SK-N-SH (cell line): ENCODE measurements at regions not wholly inside any gene's neighbourhood (a gene's known extent, or its start where the extent isn't known, plus 50 kb on each side); places are given as distances from the start of the nearest gene placed in this dataset.

Source experiments
- CTCF ChIA-PET: fragments of 300-600, 350-600 bp; formaldehyde crosslinking; extraction: SDS; loops from one replicate; lab custom pipeline; 2021; lab: Yijun Ruan, JAX
- POLR2A ChIA-PET: fragments of 350-600 bp; sonication (Branson Sonifier 250); formaldehyde crosslinking; extraction: SDS; loops from one replicate; lab custom pipeline; 2020; ENCODE audit warnings: antibody characterized with exemption, inconsistent platforms; lab: Yijun Ruan, JAX
- DNase-seq: peaks from one replicate; pipeline ENCODE4 v3.0.0; 2012
- H2AFZ ChIP-seq: fragments of 200-600 bp; sonication (generic); 2 replicates; pipeline ENCODE4 v1.8.1; 2016; ENCODE audit warnings: antibody characterized with exemption, mild to moderate bottlenecking, low read depth
- H3F3A ChIP-seq: fragments of 200-600 bp; sonication (generic); replicated peaks from 2 replicates; pipeline ENCODE3; 2016; ENCODE audit warnings: antibody characterized with exemption, mild to moderate bottlenecking; ENCODE audit not compliant: insufficient read depth
- H3K27ac ChIP-seq, 2 experiments: fragments of 200-500 bp in 1 of 2; fragments of 200-600 bp in 1 of 2; sonication (Bioruptor generic) in 1 of 2; sonication (generic), shearing (Covaris generic) in 1 of 2; 2 replicates each; pipeline versions ENCODE4 v1.5.1 to v1.6.1; 2014 to 2016; ENCODE audit warnings: low read depth in 2 of 2, inconsistent platforms in 1 of 2, low read length in 1 of 2, mild to moderate bottlenecking in 1 of 2, mixed read lengths in 1 of 2
- H3K27me3 ChIP-seq: fragments of 200-600 bp; sonication (generic), shearing (Covaris generic); 2 replicates; pipeline ENCODE4 v1.6.1; 2016; ENCODE audit warnings: mixed run types; ENCODE audit not compliant: insufficient read depth
- H3K36me3 ChIP-seq, 2 experiments: fragments of 200-500 bp in 1 of 2; fragments of 200-600 bp in 1 of 2; sonication (Bioruptor generic) in 1 of 2; sonication (generic) in 1 of 2; replicated peaks in 1 of 2; 2 replicates each; pipeline versions ENCODE3 to v1.5.1; 2014 to 2016; ENCODE audit warnings: low read length in 1 of 2, mild to moderate bottlenecking in 1 of 2; ENCODE audit not compliant: insufficient read depth in 2 of 2, control insufficient read depth in 1 of 2
- H3K4me1 ChIP-seq, 2 experiments: fragments of 200-500 bp in 1 of 2; fragments of 200-600 bp in 1 of 2; sonication (Bioruptor generic) in 1 of 2; sonication (generic), shearing (Covaris generic) in 1 of 2; 2 replicates each; pipeline versions ENCODE4 v1.5.1 to v1.6.1; 2014 to 2016; ENCODE audit warnings: low read depth in 1 of 2, low read length in 1 of 2, mixed run types in 1 of 2; ENCODE audit not compliant: insufficient read depth in 2 of 2, control insufficient read depth in 1 of 2
- H3K4me2 ChIP-seq: fragments of 200-600 bp; sonication (generic), shearing (Covaris generic); 2 replicates; pipeline ENCODE4 v1.6.1; 2017; ENCODE audit warnings: mixed run types
- H3K4me3 ChIP-seq, 2 experiments: fragments of 200-500 bp in 1 of 2; fragments of 200-600 bp in 1 of 2; sonication (Bioruptor generic) in 1 of 2; sonication (generic), shearing (Covaris generic) in 1 of 2; 2 replicates each; pipeline versions ENCODE4 v1.5.1 to v1.8.1; 2014 to 2016; ENCODE audit warnings: low read depth in 2 of 2, inconsistent platforms in 1 of 2, low read length in 1 of 2, mild to moderate bottlenecking in 1 of 2, mixed read lengths in 1 of 2, moderate library complexity in 1 of 2
- H3K79me2 ChIP-seq: fragments of 200-600 bp; sonication (generic); 2 replicates; pipeline ENCODE4 v1.8.1; 2017; ENCODE audit warnings: mild to moderate bottlenecking; ENCODE audit not compliant: insufficient read depth
- H3K9ac ChIP-seq: fragments of 200-600 bp; sonication (generic); 2 replicates; pipeline ENCODE4 v1.6.1; 2017; ENCODE audit warnings: mixed run types
- H3K9me2 ChIP-seq: fragments of 200-600 bp; sonication (generic); 2 replicates; pipeline ENCODE4 v1.6.1; 2017; ENCODE audit warnings: mixed run types
- H3K9me3 ChIP-seq: fragments of 200-600 bp; sonication (generic); 2 replicates; pipeline ENCODE4 v1.6.1; 2017; ENCODE audit warnings: mixed run types, mild to moderate bottlenecking, moderate library complexity
- H4K20me1 ChIP-seq: fragments of 200-600 bp; sonication (generic); 2 replicates; pipeline ENCODE4 v1.6.1; 2017; ENCODE audit warnings: mild to moderate bottlenecking, mixed run types; ENCODE audit not compliant: insufficient read depth
- CTCF ChIP-seq: fragments of 200-600 bp; sonication (generic); IDR thresholded peaks from 2 replicates; pipeline ENCODE4 v1.6.1; 2017; ENCODE audit warnings: antibody characterized with exemption, mild to moderate bottlenecking, moderate library complexity
- ELF1 ChIP-seq: IDR thresholded peaks from 2 replicates; pipeline ENCODE4 v1.4.0; 2012
- EZH2phosphoT487 ChIP-seq: fragments of 200-600 bp; sonication (generic); IDR thresholded peaks from 2 replicates; pipeline ENCODE4 v1.6.1; 2017; ENCODE audit warnings: low read depth, mixed run types, mild to moderate bottlenecking, antibody characterized with exemption, moderate library complexity, borderline replicate concordance
- FOSL2 ChIP-seq: IDR thresholded peaks from 2 replicates; pipeline ENCODE4 v1.4.0; 2012; ENCODE audit warnings: low read depth, mild to moderate bottlenecking, moderate library complexity, borderline replicate concordance
- FOXJ3 ChIP-seq: sonication (generic); formaldehyde crosslinking; IDR thresholded peaks from 2 replicates; pipeline ENCODE4 v1.5.1; 2020; ENCODE audit warnings: mild to moderate bottlenecking, missing genetic modification reagents
- FOXM1 ChIP-seq: IDR thresholded peaks from 2 replicates; pipeline ENCODE4 v1.4.0; 2012; ENCODE audit warnings: low read depth, mild to moderate bottlenecking
- GABPA ChIP-seq: IDR thresholded peaks from 2 replicates; pipeline ENCODE4 v1.4.0; 2012; ENCODE audit warnings: low read depth, mild to moderate bottlenecking
- JUND ChIP-seq: IDR thresholded peaks from 2 replicates; pipeline ENCODE4 v1.4.0; 2012
- MXI1 ChIP-seq: IDR thresholded peaks from 2 replicates; pipeline ENCODE4 v1.6.1; 2012; ENCODE audit warnings: mild to moderate bottlenecking, low read depth, low read length, improper control_type of control experiment
- NFIC ChIP-seq: IDR thresholded peaks from 2 replicates; pipeline ENCODE4 v1.4.0; 2012; ENCODE audit warnings: borderline replicate concordance
- NRF1 ChIP-seq: IDR thresholded peaks from 2 replicates; pipeline ENCODE4 v1.6.1; 2012; ENCODE audit warnings: low read depth, mild to moderate bottlenecking, low read length
- PBX3 ChIP-seq: IDR thresholded peaks from 2 replicates; pipeline ENCODE4; 2012
- POLR2AphosphoS5 ChIP-seq: IDR thresholded peaks from 2 replicates; pipeline ENCODE4 v1.6.1; 2012; ENCODE audit warnings: low read depth, low read length
- RCOR1 ChIP-seq: fragments of 150-350 bp; IDR thresholded peaks from 2 replicates; pipeline ENCODE4 v1.6.1; 2017; ENCODE audit warnings: antibody characterized with exemption, low read length
- REST ChIP-seq: IDR thresholded peaks from 2 replicates; pipeline ENCODE4 v1.6.1; 2012; ENCODE audit warnings: mild to moderate bottlenecking, low read depth, low read length, moderate library complexity
- RFX5 ChIP-seq: IDR thresholded peaks from 2 replicates; pipeline ENCODE4 v1.6.1; 2012; ENCODE audit warnings: mild to moderate bottlenecking, improper control_type of control experiment, low read length
- SIN3A ChIP-seq: IDR thresholded peaks from 2 replicates; pipeline ENCODE4 v1.6.1; 2012; ENCODE audit warnings: low read depth, mild to moderate bottlenecking, low read length, moderate library complexity, borderline replicate concordance
- SMC3 ChIP-seq: IDR thresholded peaks from 2 replicates; pipeline ENCODE4 v1.6.1; 2012; ENCODE audit warnings: low read depth, low read length, improper control_type of control experiment
- USF1 ChIP-seq: IDR thresholded peaks from 2 replicates; pipeline ENCODE4 v1.4.0; 2012; ENCODE audit warnings: low read depth, borderline replicate concordance
- USF2 ChIP-seq: fragments of 150-350 bp; IDR thresholded peaks from 2 replicates; pipeline ENCODE4 v1.6.1; 2017; ENCODE audit warnings: antibody characterized with exemption, low read length, low read depth, borderline replicate concordance
- YY1 ChIP-seq: IDR thresholded peaks from 2 replicates; pipeline ENCODE4 v1.4.0; 2012; ENCODE audit warnings: low read depth, mild to moderate bottlenecking
- WGBS: methylation state at CpG from one replicate; pipeline ENCODE4 v1.1.6; 2017; ENCODE audit warnings: low lambda C conversion rate; 5-methylcytosine and 5-hydroxymethylcytosine counted together

GRCh38 chr17:79434215-79434614 lies 176.6 kb downstream of the RBFOX3 start:
- H3K9me2 ChIP-seq = no peaks in the 10 kb centered on the region
- no peak overlapping the region for H3K4me2 ChIP-seq
- no peak overlapping the region for H2AFZ ChIP-seq
- ChIA-PET CTCF (interaction anchor here (1.1 to 2.6 kb wide), 4 partner anchors 16 to 274 kb away, joined by 3 to 9 read pairs (median 4); no protein-coding TSS in a partner anchor), POLR2A (no interaction called here)
- no peaks in the 10 kb centered on the region for H3K27me3 ChIP-seq
- H3K27ac ChIP-seq = no peak overlapping the region
- H3F3A ChIP-seq = no peaks in the 10 kb centered on the region
- no peaks in the 10 kb centered on the region for H3K79me2 ChIP-seq
- no peak for TF ChIP-seq YY1
- TF ChIP-seq PBX3 = no peak
- TF ChIP-seq NRF1 = no peak
- TF ChIP-seq POLR2AphosphoS5 = no peak
- no peak for TF ChIP-seq MXI1
- TF ChIP-seq GABPA = no peak
- TF ChIP-seq FOXM1 = no peak
- no peak for TF ChIP-seq USF1
- no peak for TF ChIP-seq USF2
- TF ChIP-seq RFX5 = no peak
- TF ChIP-seq RCOR1 = no peak
- no peak for TF ChIP-seq FOSL2
- TF ChIP-seq SIN3A = no peak
- no peaks in the 10 kb centered on the region for H3K9me3 ChIP-seq
- no peaks in the 10 kb centered on the region for H4K20me1 ChIP-seq
- no peak overlapping the region for H3K9ac ChIP-seq
- WGBS = 49% methylated on average over 4 of the region's 4 CpGs
- no peaks in the 10 kb centered on the region for H3K36me3 ChIP-seq
- no peak overlapping the region for H3K4me3 ChIP-seq
- H3K4me1 ChIP-seq = no peaks in the 10 kb centered on the region
- no peak for DNase-seq

- H3K9me3 ChIP-seq = no peaks in the 10 kb centered on the region
- H3K27ac ChIP-seq = no peak overlapping the region
- 27% methylated on average over 4 of the region's 7 CpGs for WGBS
- H3K9ac ChIP-seq = no peak overlapping the region
- H3K79me2 ChIP-seq = no peaks in the 10 kb centered on the region
- no peaks in the 10 kb centered on the region for H3K4me1 ChIP-seq
- DNase-seq = no peak
- no peaks in the 10 kb centered on the region for H3K36me3 ChIP-seq
- no peaks in the 10 kb centered on the region for H4K20me1 ChIP-seq
- no peak overlapping the region for H3K4me3 ChIP-seq
- no peak overlapping the region for H2AFZ ChIP-seq
- H3K27me3 ChIP-seq = no peaks in the 10 kb centered on the region
- no peaks in the 10 kb centered on the region for H3K9me2 ChIP-seq
- H3F3A ChIP-seq = no peaks in the 10 kb centered on the region
- ChIA-PET CTCF (interaction anchor here (1.1 to 2.4 kb wide), 2 partner anchors 15 to 275 kb away, joined by 3 to 6 read pairs; no protein-coding TSS in a partner anchor), POLR2A (no interaction called here)
- H3K4me2 ChIP-seq = no peak overlapping the region
- TF ChIP-seq FOXJ3 (CRISPR knock-in tag) (no peak), FOXM1 (no peak), REST (no peak), CTCF (no peak), JUND (no peak), SMC3 (no peak), EZH2phosphoT487 (no peak), ELF1 (no peak), NFIC (no peak), MXI1 (no peak), RCOR1 (no peak)
Measured at GRCh38 chr17:79433379-79433778, 177.5 kb downstream of the RBFOX3 start.
